SK-N-SH treated with all-trans-retinoic acid at 6 μM for 48 hours (cell line): ENCODE measurements at regions not wholly inside any gene's neighbourhood (a gene's known extent, or its start where the extent isn't known, plus 50 kb on each side); places are given as distances from the start of the nearest gene placed in this dataset.
"Not testable (repeated sequence)": the region's sequence is repeated elsewhere in the genome, so short reads cannot be mapped to it uniquely, and the experiment has no call there.

Experiments
- ATAC-seq: fragments of 200-7000 bp; cut with Tn5 transposase; 3 replicates; pipeline ENCODE4 v1.9.1; 2020; ENCODE audit warnings: mild to moderate bottlenecking, moderate library complexity
- ARNTL ChIP-seq: fragments of 450-650 bp; formaldehyde crosslinking; IDR thresholded peaks from 2 replicates; pipeline ENCODE4 v1.5.0; 2020; ENCODE audit warnings: low read depth, mild to moderate bottlenecking, moderate library complexity, borderline replicate concordance
- CSDC2 ChIP-seq: fragments of 250-450 bp; sonication (Bioruptor Pico); IDR thresholded peaks from 2 replicates; pipeline ENCODE4 v1.5.0; 2020; ENCODE audit warnings: mild to moderate bottlenecking, moderate library complexity
- ESRRG ChIP-seq: fragments of 250-450 bp; sonication (Bioruptor Pico); IDR thresholded peaks from 2 replicates; pipeline ENCODE4 v1.6.1; 2021; ENCODE audit warnings: mild to moderate bottlenecking
- GLIS3 ChIP-seq: fragments of 250-450 bp; sonication (Bioruptor Pico); IDR thresholded peaks from 2 replicates; pipeline ENCODE4 v1.5.0; 2020; ENCODE audit warnings: mild to moderate bottlenecking, moderate library complexity
- ISL1 ChIP-seq: fragments of 250-450 bp; sonication (Bioruptor Pico); IDR thresholded peaks from 2 replicates; pipeline ENCODE4 v2.1.2; 2022; ENCODE audit warnings: mild to moderate bottlenecking, moderate library complexity
- SNAI2 ChIP-seq: fragments of 250-450 bp; sonication (Bioruptor Pico); IDR thresholded peaks from 2 replicates; pipeline ENCODE4 v1.5.0; 2020; ENCODE audit warnings: mild to moderate bottlenecking, moderate library complexity
- TCF4 ChIP-seq: fragments of 250-450 bp; sonication (Bioruptor Pico); IDR thresholded peaks from 2 replicates; pipeline ENCODE4 v1.8.0; 2021; ENCODE audit warnings: mild to moderate bottlenecking, moderate library complexity, borderline replicate concordance
- TOX ChIP-seq: fragments of 250-450 bp; sonication (Bioruptor Pico); IDR thresholded peaks from 2 replicates; pipeline ENCODE4 v1.8.0; 2021; ENCODE audit warnings: mild to moderate bottlenecking, moderate library complexity, borderline replicate concordance
- ZC3H10 ChIP-seq: fragments of 250-450 bp; sonication (Bioruptor Pico); IDR thresholded peaks from 2 replicates; pipeline ENCODE4 v1.5.1; 2021; ENCODE audit warnings: mild to moderate bottlenecking, moderate library complexity
- ZNF565 ChIP-seq: fragments of 450-650 bp; formaldehyde crosslinking; conservative IDR thresholded peaks from 2 replicates; pipeline ENCODE4 v1.5.0; 2020; ENCODE audit warnings: low read depth, mild to moderate bottlenecking, moderate library complexity
- ZNF70 ChIP-seq: fragments of 450-650 bp; formaldehyde crosslinking; IDR thresholded peaks from 2 replicates; pipeline ENCODE4 v1.5.0; 2020; ENCODE audit warnings: mild to moderate bottlenecking, moderate library complexity
- TF ChIP-seq, protein P1 (sequence below): fragments of 250-450 bp; sonication (Bioruptor Pico); IDR thresholded peaks from 2 replicates; pipeline ENCODE4 v1.8.0; 2020; ENCODE audit warnings: mild to moderate bottlenecking, moderate library complexity, borderline replicate concordance
- TF ChIP-seq, protein P2 (sequence below): fragments of 250-450 bp; sonication (Bioruptor Pico); IDR thresholded peaks from 2 replicates; pipeline ENCODE4 v1.8.0; 2021; ENCODE audit warnings: low read depth, mild to moderate bottlenecking, moderate library complexity, borderline replicate concordance
- TF ChIP-seq, protein P3 (sequence below): fragments of 250-450 bp; sonication (Bioruptor Pico); IDR thresholded peaks from 2 replicates; pipeline ENCODE4 v1.5.0; 2020; ENCODE audit warnings: mild to moderate bottlenecking, moderate library complexity
- TF ChIP-seq, protein P4 (sequence below): fragments of 250-450 bp; sonication (Bioruptor Pico); IDR thresholded peaks from 2 replicates; pipeline ENCODE4 v1.5.1; 2021; ENCODE audit warnings: mild to moderate bottlenecking, moderate library complexity
- TF ChIP-seq, protein P5 (sequence below): fragments of 250-450 bp; sonication (Bioruptor Pico); IDR thresholded peaks from 2 replicates; pipeline ENCODE4 v1.5.1; 2020; ENCODE audit warnings: low read depth, mild to moderate bottlenecking, moderate library complexity

DNA sequence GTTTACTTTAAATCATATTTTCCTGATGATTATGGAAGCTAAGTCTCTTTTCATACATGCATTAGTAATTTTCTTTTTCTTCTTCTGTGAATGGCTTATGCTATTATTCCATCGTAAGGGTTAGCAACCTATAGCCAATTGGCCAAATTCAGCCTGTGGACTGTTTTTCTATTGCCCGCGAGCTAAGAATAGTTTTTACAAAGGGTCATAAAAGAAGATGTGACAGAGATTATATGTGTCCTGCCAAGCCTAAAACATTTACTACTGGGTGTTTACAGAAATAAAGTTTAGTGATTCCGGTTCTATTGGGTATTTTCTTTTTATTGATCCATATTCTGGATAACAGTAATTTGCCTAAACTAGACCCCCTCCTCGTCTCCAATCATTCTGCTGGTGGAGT is 268.8 kb upstream of the DIO3 start:
- TF ChIP-seq TCF4 (CRISPR knock-in tag) (no peak), ZNF565 (CRISPR knock-in tag) (no peak), ESRRG (CRISPR knock-in tag) (no peak), ZNF70 (CRISPR knock-in tag) (no peak), GLIS3 (CRISPR knock-in tag) (no peak), ZC3H10 (CRISPR knock-in tag) (no peak)
- TF ChIP-seq, protein P1, sequence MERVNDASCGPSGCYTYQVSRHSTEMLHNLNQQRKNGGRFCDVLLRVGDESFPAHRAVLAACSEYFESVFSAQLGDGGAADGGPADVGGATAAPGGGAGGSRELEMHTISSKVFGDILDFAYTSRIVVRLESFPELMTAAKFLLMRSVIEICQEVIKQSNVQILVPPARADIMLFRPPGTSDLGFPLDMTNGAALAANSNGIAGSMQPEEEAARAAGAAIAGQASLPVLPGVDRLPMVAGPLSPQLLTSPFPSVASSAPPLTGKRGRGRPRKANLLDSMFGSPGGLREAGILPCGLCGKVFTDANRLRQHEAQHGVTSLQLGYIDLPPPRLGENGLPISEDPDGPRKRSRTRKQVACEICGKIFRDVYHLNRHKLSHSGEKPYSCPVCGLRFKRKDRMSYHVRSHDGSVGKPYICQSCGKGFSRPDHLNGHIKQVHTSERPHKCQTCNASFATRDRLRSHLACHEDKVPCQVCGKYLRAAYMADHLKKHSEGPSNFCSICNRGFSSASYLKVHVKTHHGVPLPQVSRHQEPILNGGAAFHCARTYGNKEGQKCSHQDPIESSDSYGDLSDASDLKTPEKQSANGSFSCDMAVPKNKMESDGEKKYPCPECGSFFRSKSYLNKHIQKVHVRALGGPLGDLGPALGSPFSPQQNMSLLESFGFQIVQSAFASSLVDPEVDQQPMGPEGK = no peak
- TF ChIP-seq, protein P2, sequence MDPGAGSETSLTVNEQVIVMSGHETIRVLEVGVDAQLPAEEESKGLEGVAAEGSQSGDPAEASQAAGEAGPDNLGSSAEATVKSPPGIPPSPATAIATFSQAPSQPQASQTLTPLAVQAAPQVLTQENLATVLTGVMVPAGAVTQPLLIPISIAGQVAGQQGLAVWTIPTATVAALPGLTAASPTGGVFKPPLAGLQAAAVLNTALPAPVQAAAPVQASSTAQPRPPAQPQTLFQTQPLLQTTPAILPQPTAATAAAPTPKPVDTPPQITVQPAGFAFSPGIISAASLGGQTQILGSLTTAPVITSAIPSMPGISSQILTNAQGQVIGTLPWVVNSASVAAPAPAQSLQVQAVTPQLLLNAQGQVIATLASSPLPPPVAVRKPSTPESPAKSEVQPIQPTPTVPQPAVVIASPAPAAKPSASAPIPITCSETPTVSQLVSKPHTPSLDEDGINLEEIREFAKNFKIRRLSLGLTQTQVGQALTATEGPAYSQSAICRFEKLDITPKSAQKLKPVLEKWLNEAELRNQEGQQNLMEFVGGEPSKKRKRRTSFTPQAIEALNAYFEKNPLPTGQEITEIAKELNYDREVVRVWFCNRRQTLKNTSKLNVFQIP (CRISPR knock-in tag) = no peak
- TF ChIP-seq, all 23 proteins: peak for 0
- ATAC-seq = no peak

DNA sequence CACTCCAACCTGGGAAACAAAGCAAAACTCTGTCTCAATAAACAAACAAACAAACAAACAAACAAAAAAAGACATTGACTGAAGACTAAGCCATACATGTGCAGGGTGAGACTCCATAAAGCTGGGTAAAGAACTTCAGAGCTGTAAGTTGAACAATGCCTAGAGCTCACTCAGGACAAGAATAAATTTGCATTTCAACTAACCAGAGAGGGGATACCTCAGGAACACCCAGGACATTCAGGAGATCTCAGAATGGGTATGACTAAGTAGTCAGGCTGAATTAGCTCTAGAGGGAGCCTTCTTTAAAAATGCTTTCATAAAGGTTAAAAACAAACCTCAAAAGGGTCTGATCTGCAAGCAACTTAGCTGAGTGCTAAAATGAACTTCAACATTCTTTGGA is 267.7 kb upstream of the DIO3 start:
- ATAC-seq = no peak
- TF ChIP-seq, protein P3, sequence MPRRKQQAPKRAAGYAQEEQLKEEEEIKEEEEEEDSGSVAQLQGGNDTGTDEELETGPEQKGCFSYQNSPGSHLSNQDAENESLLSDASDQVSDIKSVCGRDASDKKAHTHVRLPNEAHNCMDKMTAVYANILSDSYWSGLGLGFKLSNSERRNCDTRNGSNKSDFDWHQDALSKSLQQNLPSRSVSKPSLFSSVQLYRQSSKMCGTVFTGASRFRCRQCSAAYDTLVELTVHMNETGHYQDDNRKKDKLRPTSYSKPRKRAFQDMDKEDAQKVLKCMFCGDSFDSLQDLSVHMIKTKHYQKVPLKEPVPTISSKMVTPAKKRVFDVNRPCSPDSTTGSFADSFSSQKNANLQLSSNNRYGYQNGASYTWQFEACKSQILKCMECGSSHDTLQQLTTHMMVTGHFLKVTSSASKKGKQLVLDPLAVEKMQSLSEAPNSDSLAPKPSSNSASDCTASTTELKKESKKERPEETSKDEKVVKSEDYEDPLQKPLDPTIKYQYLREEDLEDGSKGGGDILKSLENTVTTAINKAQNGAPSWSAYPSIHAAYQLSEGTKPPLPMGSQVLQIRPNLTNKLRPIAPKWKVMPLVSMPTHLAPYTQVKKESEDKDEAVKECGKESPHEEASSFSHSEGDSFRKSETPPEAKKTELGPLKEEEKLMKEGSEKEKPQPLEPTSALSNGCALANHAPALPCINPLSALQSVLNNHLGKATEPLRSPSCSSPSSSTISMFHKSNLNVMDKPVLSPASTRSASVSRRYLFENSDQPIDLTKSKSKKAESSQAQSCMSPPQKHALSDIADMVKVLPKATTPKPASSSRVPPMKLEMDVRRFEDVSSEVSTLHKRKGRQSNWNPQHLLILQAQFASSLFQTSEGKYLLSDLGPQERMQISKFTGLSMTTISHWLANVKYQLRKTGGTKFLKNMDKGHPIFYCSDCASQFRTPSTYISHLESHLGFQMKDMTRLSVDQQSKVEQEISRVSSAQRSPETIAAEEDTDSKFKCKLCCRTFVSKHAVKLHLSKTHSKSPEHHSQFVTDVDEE (CRISPR knock-in tag) = no peak
- TF ChIP-seq SNAI2 (CRISPR knock-in tag) (no peak), TCF4 (CRISPR knock-in tag) (no peak), ARNTL (CRISPR knock-in tag) (no peak), CSDC2 (CRISPR knock-in tag) (no peak), TOX (CRISPR knock-in tag) (no peak), ESRRG (CRISPR knock-in tag) (no peak)
- TF ChIP-seq, protein P4, sequence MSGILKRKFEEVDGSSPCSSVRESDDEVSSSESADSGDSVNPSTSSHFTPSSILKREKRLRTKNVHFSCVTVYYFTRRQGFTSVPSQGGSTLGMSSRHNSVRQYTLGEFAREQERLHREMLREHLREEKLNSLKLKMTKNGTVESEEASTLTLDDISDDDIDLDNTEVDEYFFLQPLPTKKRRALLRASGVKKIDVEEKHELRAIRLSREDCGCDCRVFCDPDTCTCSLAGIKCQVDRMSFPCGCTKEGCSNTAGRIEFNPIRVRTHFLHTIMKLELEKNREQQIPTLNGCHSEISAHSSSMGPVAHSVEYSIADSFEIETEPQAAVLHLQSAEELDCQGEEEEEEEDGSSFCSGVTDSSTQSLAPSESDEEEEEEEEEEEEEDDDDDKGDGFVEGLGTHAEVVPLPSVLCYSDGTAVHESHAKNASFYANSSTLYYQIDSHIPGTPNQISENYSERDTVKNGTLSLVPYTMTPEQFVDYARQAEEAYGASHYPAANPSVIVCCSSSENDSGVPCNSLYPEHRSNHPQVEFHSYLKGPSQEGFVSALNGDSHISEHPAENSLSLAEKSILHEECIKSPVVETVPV = no peak

DNA sequence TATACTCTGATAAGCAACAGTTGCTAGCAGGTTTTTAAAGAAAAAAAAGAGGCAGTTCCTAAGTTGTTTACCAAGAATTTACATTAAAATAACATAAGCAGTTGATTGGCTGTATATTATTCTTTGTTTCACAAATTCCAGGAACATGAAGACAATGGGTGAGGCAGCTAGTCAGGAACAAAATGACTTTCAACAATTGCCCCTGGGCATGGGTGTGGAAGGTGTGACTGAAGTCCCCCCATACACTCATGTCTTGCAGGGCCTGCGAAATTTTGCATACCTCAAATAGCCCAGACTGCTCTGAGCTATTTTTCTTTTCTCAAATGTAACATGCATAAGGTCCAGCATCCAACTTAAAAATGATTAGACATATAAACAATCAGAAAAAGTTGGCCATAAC is 267.2 kb upstream of the DIO3 start:
- TF ChIP-seq, protein P5, sequence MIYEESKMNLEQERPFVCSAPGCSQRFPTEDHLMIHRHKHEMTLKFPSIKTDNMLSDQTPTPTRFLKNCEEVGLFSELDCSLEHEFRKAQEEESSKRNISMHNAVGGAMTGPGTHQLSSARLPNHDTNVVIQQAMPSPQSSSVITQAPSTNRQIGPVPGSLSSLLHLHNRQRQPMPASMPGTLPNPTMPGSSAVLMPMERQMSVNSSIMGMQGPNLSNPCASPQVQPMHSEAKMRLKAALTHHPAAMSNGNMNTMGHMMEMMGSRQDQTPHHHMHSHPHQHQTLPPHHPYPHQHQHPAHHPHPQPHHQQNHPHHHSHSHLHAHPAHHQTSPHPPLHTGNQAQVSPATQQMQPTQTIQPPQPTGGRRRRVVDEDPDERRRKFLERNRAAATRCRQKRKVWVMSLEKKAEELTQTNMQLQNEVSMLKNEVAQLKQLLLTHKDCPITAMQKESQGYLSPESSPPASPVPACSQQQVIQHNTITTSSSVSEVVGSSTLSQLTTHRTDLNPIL = no peak
- TF ChIP-seq, protein P2 (CRISPR knock-in tag) = no peak
- no peak for ATAC-seq

DNA sequence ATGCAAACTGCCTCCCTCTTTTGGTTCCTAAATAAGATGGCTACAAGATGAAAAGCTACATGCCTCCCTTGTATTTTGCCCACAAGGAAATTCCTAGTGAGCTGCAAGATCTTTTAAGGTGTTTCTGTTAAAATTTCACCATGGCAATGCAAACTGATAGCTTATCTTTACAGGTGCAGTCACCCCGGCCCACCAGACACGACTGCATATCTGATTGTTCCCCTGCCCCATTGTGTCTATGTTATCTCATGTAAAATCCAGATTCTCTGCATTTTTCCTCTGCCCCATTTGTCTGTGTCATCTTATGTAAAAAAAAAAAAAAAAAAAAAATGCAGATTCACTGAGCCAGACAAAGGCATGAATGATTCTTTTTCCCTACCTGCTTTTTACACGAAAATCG is 261.5 kb upstream of the DIO3 start:
- ATAC-seq = not testable (repeated sequence)

DNA sequence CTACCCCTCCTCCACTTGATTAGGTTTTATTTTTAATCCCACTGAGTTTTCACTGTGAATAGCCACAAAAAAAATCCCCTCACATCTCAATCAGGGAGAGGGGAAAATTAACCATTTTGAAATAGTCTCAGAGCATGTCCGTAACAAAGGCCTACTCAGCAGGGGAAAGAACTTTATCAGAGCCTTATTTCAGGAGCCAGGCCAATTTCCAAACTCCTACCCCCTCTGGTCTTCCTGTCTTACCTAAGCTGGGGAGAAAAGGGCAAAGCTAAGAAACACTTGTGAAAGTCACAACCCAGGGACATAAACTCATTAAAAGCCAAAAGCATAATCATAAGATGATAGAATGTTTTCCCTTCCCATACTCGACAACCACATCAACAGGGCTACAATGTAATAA is 260.3 kb upstream of the DIO3 start:
- ATAC-seq = no peak
- TF ChIP-seq ZC3H10 (CRISPR knock-in tag) (no peak), TCF4 (CRISPR knock-in tag) (no peak), ZNF565 (CRISPR knock-in tag) (no peak), GLIS3 (CRISPR knock-in tag) (no peak), SNAI2 (CRISPR knock-in tag) (no peak), ESRRG (CRISPR knock-in tag) (no peak), ISL1 (CRISPR knock-in tag) (no peak)
- TF ChIP-seq, protein P5 = no peak
- TF ChIP-seq, protein P3 (CRISPR knock-in tag) = no peak

DNA sequence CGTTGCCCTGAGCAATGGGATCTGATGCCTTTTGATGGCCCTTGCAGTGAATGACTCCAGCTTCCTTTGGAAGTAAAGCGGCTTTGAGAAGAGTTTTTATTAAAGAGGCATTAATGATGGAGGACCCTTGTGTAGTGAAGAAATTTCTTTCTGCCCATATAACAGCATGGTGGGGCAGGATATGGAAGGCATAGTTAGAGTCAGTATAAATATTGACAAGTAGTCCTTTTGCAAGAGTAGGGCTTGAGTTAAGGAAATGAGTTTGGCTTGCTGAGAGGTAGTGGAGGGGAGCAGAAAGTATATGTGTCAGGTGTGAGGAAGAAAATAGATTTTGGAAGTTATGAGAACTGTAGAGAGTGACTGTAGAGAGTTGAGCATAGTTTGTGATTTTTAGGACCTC is 254.1 kb upstream of the DIO3 start:
- not testable (repeated sequence) for ATAC-seq
